SK-N-SH (cell line): ENCODE measurements at regions not wholly inside any gene's neighbourhood (a gene's known extent, or its start where the extent isn't known, plus 50 kb on each side); places are given as distances from the start of the nearest gene placed in this dataset.
"Not testable (repeated sequence)": the region's sequence is repeated elsewhere in the genome, so short reads cannot be mapped to it uniquely, and the experiment has no call there.

Experiments used
- ELF1 ChIP-seq: IDR thresholded peaks from 2 replicates; pipeline ENCODE4 v1.4.0; 2012
- EP300 ChIP-seq, 2 experiments: IDR thresholded peaks; 2 replicates each; pipeline versions ENCODE4 v1.4.0 to v1.6.1; 2012; ENCODE audit warnings: borderline replicate concordance in 1 of 2, low read depth in 1 of 2, low read length in 1 of 2
- POLR2AphosphoS5 ChIP-seq: IDR thresholded peaks from 2 replicates; pipeline ENCODE4 v1.6.1; 2012; ENCODE audit warnings: low read depth, low read length
- TF ChIP-seq, protein P1 (sequence below): fragments of 200-600 bp; sonication (generic); IDR thresholded peaks from 2 replicates; pipeline ENCODE4 v1.6.1; 2017; ENCODE audit warnings: antibody characterized with exemption, mild to moderate bottlenecking, moderate library complexity
- TF ChIP-seq, protein P2 (sequence below): IDR thresholded peaks from 2 replicates; pipeline ENCODE4 v1.6.1; 2012; ENCODE audit warnings: mild to moderate bottlenecking, low read depth, low read length, moderate library complexity
- TF ChIP-seq, protein P3 (sequence below): fragments of 150-350 bp; IDR thresholded peaks from 2 replicates; pipeline ENCODE4 v1.6.1; 2016; ENCODE audit warnings: mild to moderate bottlenecking, low read depth, low read length
- TF ChIP-seq, protein P4 (sequence below): IDR thresholded peaks from 2 replicates; pipeline ENCODE4 v1.4.0; 2012; ENCODE audit warnings: low read depth

DNA sequence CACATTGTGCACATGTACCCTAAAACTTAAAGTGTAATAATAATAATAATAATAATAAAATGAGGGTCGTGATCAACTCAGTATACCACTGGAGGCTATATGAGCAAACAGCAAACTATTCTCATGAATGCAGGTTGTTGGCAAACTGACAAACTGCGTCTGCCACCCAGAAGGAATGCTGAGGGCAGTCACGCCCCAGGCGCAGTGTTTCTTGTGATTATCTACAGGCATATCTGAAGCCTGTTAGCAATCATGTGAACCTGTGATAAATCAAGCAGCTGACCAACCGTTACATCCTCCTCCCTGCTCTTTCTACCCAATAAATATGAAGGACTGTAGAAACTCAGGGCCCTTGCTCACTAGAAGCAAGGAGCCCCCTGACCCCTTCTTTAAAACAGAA lies 416.9 kb downstream of the CDH10 start:
- TF ChIP-seq, protein P1, sequence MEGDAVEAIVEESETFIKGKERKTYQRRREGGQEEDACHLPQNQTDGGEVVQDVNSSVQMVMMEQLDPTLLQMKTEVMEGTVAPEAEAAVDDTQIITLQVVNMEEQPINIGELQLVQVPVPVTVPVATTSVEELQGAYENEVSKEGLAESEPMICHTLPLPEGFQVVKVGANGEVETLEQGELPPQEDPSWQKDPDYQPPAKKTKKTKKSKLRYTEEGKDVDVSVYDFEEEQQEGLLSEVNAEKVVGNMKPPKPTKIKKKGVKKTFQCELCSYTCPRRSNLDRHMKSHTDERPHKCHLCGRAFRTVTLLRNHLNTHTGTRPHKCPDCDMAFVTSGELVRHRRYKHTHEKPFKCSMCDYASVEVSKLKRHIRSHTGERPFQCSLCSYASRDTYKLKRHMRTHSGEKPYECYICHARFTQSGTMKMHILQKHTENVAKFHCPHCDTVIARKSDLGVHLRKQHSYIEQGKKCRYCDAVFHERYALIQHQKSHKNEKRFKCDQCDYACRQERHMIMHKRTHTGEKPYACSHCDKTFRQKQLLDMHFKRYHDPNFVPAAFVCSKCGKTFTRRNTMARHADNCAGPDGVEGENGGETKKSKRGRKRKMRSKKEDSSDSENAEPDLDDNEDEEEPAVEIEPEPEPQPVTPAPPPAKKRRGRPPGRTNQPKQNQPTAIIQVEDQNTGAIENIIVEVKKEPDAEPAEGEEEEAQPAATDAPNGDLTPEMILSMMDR = not testable (repeated sequence)
- TF ChIP-seq POLR2AphosphoS5; ELF1; EP300 (IDR thresholded peaks at IDR 0.05; ENCODE audit: borderline replicate concordance in 1 of 2, low read depth in 1 of 2, low read length in 1 of 2): not testable (repeated sequence)
- TF ChIP-seq, protein P2, sequence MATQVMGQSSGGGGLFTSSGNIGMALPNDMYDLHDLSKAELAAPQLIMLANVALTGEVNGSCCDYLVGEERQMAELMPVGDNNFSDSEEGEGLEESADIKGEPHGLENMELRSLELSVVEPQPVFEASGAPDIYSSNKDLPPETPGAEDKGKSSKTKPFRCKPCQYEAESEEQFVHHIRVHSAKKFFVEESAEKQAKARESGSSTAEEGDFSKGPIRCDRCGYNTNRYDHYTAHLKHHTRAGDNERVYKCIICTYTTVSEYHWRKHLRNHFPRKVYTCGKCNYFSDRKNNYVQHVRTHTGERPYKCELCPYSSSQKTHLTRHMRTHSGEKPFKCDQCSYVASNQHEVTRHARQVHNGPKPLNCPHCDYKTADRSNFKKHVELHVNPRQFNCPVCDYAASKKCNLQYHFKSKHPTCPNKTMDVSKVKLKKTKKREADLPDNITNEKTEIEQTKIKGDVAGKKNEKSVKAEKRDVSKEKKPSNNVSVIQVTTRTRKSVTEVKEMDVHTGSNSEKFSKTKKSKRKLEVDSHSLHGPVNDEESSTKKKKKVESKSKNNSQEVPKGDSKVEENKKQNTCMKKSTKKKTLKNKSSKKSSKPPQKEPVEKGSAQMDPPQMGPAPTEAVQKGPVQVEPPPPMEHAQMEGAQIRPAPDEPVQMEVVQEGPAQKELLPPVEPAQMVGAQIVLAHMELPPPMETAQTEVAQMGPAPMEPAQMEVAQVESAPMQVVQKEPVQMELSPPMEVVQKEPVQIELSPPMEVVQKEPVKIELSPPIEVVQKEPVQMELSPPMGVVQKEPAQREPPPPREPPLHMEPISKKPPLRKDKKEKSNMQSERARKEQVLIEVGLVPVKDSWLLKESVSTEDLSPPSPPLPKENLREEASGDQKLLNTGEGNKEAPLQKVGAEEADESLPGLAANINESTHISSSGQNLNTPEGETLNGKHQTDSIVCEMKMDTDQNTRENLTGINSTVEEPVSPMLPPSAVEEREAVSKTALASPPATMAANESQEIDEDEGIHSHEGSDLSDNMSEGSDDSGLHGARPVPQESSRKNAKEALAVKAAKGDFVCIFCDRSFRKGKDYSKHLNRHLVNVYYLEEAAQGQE = not testable (repeated sequence)
- TF ChIP-seq, protein P3, sequence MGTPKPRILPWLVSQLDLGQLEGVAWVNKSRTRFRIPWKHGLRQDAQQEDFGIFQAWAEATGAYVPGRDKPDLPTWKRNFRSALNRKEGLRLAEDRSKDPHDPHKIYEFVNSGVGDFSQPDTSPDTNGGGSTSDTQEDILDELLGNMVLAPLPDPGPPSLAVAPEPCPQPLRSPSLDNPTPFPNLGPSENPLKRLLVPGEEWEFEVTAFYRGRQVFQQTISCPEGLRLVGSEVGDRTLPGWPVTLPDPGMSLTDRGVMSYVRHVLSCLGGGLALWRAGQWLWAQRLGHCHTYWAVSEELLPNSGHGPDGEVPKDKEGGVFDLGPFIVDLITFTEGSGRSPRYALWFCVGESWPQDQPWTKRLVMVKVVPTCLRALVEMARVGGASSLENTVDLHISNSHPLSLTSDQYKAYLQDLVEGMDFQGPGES = not testable (repeated sequence)
- TF ChIP-seq, protein P4, sequence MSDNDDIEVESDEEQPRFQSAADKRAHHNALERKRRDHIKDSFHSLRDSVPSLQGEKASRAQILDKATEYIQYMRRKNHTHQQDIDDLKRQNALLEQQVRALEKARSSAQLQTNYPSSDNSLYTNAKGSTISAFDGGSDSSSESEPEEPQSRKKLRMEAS = not testable (repeated sequence)
